RWPE2 (cell line): ENCODE measurements at regions not wholly inside any gene's neighbourhood (a gene's known extent, or its start where the extent isn't known, plus 50 kb on each side); places are given as distances from the start of the nearest gene placed in this dataset.

ENCODE experiments used
- ATAC-seq: fragments of 200-7000 bp; cut with Tn5 transposase; 3 replicates; pipeline ENCODE4 v1.9.1; 2021; ENCODE audit warnings: low read depth
- DNase-seq: peaks from one replicate; pipeline ENCODE4 v3.0.0-alpha.2; 2020; ENCODE audit warnings: low spot score
- H3K27ac ChIP-seq: fragments of 450-650 bp; 2 replicates; pipeline ENCODE4 v1.5.1; 2017; ENCODE audit warnings: mild to moderate bottlenecking; ENCODE audit not compliant: poor library complexity, severe bottlenecking
- H3K27me3 ChIP-seq: fragments of 250-450 bp; sonication (Bioruptor Pico); 2 replicates; pipeline ENCODE4 v1.5.1; 2021; ENCODE audit warnings: mild to moderate bottlenecking, moderate library complexity; ENCODE audit not compliant: insufficient read depth, poor library complexity, severe bottlenecking
- H3K36me3 ChIP-seq: fragments of 250-450 bp; sonication (Bioruptor Pico); 2 replicates; pipeline ENCODE4 v1.5.1; 2020; ENCODE audit warnings: low read depth, mild to moderate bottlenecking, moderate library complexity
- H3K4me1 ChIP-seq: fragments of 250-450 bp; sonication (Bioruptor Pico); 2 replicates; pipeline ENCODE4 v1.5.1; 2021; ENCODE audit warnings: mild to moderate bottlenecking, moderate library complexity; ENCODE audit not compliant: insufficient read depth, poor library complexity, severe bottlenecking
- H3K4me3 ChIP-seq: fragments of 250-450 bp; sonication (Bioruptor Pico); 2 replicates; pipeline ENCODE4 v1.5.1; 2021; ENCODE audit warnings: mild to moderate bottlenecking, moderate library complexity; ENCODE audit not compliant: severe bottlenecking
- H3K9me3 ChIP-seq: fragments of 250-450 bp; sonication (Bioruptor Pico); 2 replicates; pipeline ENCODE4 v1.5.1; 2021; ENCODE audit warnings: mild to moderate bottlenecking, moderate library complexity; ENCODE audit not compliant: severe bottlenecking
- CTCF ChIP-seq: fragments of 450-650 bp; IDR thresholded peaks from one replicate; pipeline ENCODE4 v1.5.1; 2017; ENCODE audit warnings: mild to moderate bottlenecking, moderate library complexity; ENCODE audit not compliant: poor library complexity, severe bottlenecking

GRCh38 chr12:76138656-76139055, 54.2 kb upstream of the NAP1L1 start:
- H3K4me1 ChIP-seq: no peaks in the 10 kb centered on the region
- no peak for ATAC-seq
- DNase-seq: no peak
- H3K9me3 ChIP-seq: no peaks in the 10 kb centered on the region
- no peak overlapping the region for H3K27ac ChIP-seq
- TF ChIP-seq CTCF: no peak
- H3K36me3 ChIP-seq: no peaks in the 10 kb centered on the region
- H3K4me3 ChIP-seq: no peak overlapping the region
- H3K27me3 ChIP-seq: no peaks in the 10 kb centered on the region

GRCh38 chr12:76137606-76138005, 53.1 kb upstream of the NAP1L1 start:
- no peaks in the 10 kb centered on the region for H3K27me3 ChIP-seq
- no peaks in the 10 kb centered on the region for H3K4me1 ChIP-seq
- H3K36me3 ChIP-seq: no peaks in the 10 kb centered on the region
- no peaks in the 10 kb centered on the region for H3K9me3 ChIP-seq
- no peak overlapping the region for H3K27ac ChIP-seq
- ATAC-seq (no peak), DNase-seq (no peak)
- H3K4me3 ChIP-seq: no peak overlapping the region
- TF ChIP-seq CTCF: no peak

- no peaks in the 10 kb centered on the region for H3K27me3 ChIP-seq
Observed at GRCh38 chr12:76135456-76135855, 51.0 kb upstream of the NAP1L1 start.

More at GRCh38 chr12:76135456-76135855, 51.0 kb upstream of the NAP1L1 start:
- H3K27ac ChIP-seq: no peak overlapping the region
- no peaks in the 10 kb centered on the region for H3K9me3 ChIP-seq
- H3K4me1 ChIP-seq: no peaks in the 10 kb centered on the region
- H3K36me3 ChIP-seq: no peaks in the 10 kb centered on the region
- no peak for TF ChIP-seq CTCF
- H3K4me3 ChIP-seq: no peak overlapping the region
- no peak for DNase-seq
- ATAC-seq: no peak
